Panc1 (cell line): ENCODE measurements at regions not wholly inside any gene's neighbourhood (a gene's known extent, or its start where the extent isn't known, plus 50 kb on each side); places are given as distances from the start of the nearest gene placed in this dataset.

Experiments used
- CTCF ChIP-seq: fragments of 450-650 bp; IDR thresholded peaks from 2 replicates; pipeline ENCODE4 v1.5.1; 2017; ENCODE audit warnings: mild to moderate bottlenecking
- POLR2AphosphoS5 ChIP-seq: IDR thresholded peaks from 2 replicates; pipeline ENCODE4 v1.6.1; 2012; ENCODE audit warnings: mild to moderate bottlenecking, low read depth, low read length, moderate library complexity

DNA sequence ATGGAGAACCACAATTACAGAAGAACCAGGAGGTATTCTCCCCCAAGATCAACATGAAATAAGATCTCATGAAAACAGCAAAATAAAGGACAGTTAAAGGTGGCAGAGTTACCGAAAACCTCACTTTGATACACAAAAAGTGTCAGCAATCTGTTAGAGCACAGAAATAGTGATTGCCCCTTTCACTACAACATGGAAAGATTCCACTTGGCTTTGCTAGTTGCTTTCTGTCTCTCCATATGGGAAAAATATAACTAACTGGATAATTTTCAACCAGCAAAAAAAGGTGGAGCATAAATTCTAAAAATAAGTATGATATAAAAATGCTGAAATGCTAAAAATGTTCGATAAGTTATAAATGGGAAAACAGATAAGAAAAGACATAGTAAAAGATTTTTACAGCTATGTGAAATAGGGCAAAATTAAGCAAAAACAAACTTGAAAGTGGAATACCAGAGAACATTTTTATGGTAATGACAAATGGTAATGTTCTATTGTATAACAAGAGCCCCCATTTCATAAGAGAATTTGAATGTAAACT, 90.2 kb downstream of the GPR85 start:
- no peak for TF ChIP-seq CTCF
- TF ChIP-seq POLR2AphosphoS5 = no peak
